ENCODE measurements at regions not wholly inside any gene's neighbourhood (a gene's known extent, or its start where the extent isn't known, plus 50 kb on each side); places are given as distances from the start of the nearest gene placed in this dataset.
"Not testable (repeated sequence)": the region's sequence is repeated elsewhere in the genome, so short reads cannot be mapped to it uniquely, and the experiment has no call there.

- DNase-seq: no peak
These were observed 405.1 kb upstream of the PTGER4 start for GRCh38 chr5:40274568-40274967.

GRCh38 chr5:40273936-40274335, 405.8 kb upstream of the PTGER4 start:
- DNase-seq: no peak

- DNase-seq: no peak
These were observed 408.2 kb upstream of the PTGER4 start for GRCh38 chr5:40271476-40271875.

GRCh38 chr5:40270274-40270845, 409.4 kb upstream of the PTGER4 start:
- no peak for DNase-seq

GRCh38 chr5:40268088-40268487, 411.6 kb upstream of the PTGER4 start:
- no peak for DNase-seq

- no peak for DNase-seq
These were observed 412.8 kb upstream of the PTGER4 start for GRCh38 chr5:40266952-40267351.

- no peak for DNase-seq
These were observed 417.7 kb upstream of the PTGER4 start for GRCh38 chr5:40261984-40262383.

GRCh38 chr5:40260361-40260760, 419.4 kb upstream of the PTGER4 start:
- no peak for DNase-seq

GRCh38 chr5:40258222-40258621, 421.5 kb upstream of the PTGER4 start:
- no peak for DNase-seq

- DNase-seq: no peak
These were observed 439.0 kb upstream of the PTGER4 start for GRCh38 chr5:40240671-40241070.

- DNase-seq: no peak
These were observed 439.6 kb upstream of the PTGER4 start for GRCh38 chr5:40240111-40240510.

- no peak for DNase-seq
These were observed 441.5 kb upstream of the PTGER4 start for GRCh38 chr5:40238066-40238745.

GRCh38 chr5:40235471-40236400, 444.0 kb upstream of the PTGER4 start:
- no peak for DNase-seq

- DNase-seq: no peak
These were observed 446.4 kb upstream of the PTGER4 start for GRCh38 chr5:40233268-40233667.

- DNase-seq: no peak
These were observed 451.8 kb upstream of the PTGER4 start for GRCh38 chr5:40227931-40228330.

GRCh38 chr5:40227366-40227765, 452.3 kb upstream of the PTGER4 start:
- DNase-seq: no peak

GRCh38 chr5:40226906-40227305, 452.8 kb upstream of the PTGER4 start:
- no peak for DNase-seq

- DNase-seq: not testable (repeated sequence)
These were observed 454.6 kb upstream of the PTGER4 start for GRCh38 chr5:40225147-40225546.

GRCh38 chr5:40224421-40224820, 455.3 kb upstream of the PTGER4 start:
- no peak for DNase-seq

- DNase-seq: no peak
These were observed 455.8 kb upstream of the PTGER4 start for GRCh38 chr5:40223884-40224402.

GRCh38 chr5:40221796-40222195, 457.9 kb upstream of the PTGER4 start:
- no peak for DNase-seq

GRCh38 chr5:40221255-40221654, 458.5 kb upstream of the PTGER4 start:
- no peak for DNase-seq

- no peak for DNase-seq
These were observed 459.5 kb upstream of the PTGER4 start for GRCh38 chr5:40220260-40220659.

- no peak for DNase-seq
These were observed 462.2 kb upstream of the PTGER4 start for GRCh38 chr5:40217553-40217952.
